ENCODE measurements at regions not wholly inside any gene's neighbourhood (a gene's known extent, or its start where the extent isn't known, plus 50 kb on each side); places are given as distances from the start of the nearest gene placed in this dataset.

- Histone ChIP-seq H4K8ac (ENCODE audit: extremely low read depth, insufficient read depth, low read length) (no peak overlapping the region), H3K18ac (ENCODE audit: extremely low read depth, low read length) (no peak overlapping the region), H3K9ac (replicated peaks in 1 of 4; ENCODE audit: extremely low read depth in 1 of 4, low read depth in 3 of 4, low read length in 3 of 4) (no peak overlapping the region), H3K27me3 (replicated peaks in 1 of 4; ENCODE audit: control insufficient read depth in 3 of 4, extremely low read depth in 1 of 4, insufficient read depth in 3 of 4, low read length in 3 of 4) (no peaks in the 10 kb centered on the region), H4K20me1 (replicated peaks in 1 of 2; ENCODE audit: control insufficient read depth in 1 of 2, insufficient read depth in 2 of 2, low read length in 2 of 2) (no peaks in the 10 kb centered on the region), H4K91ac (replicated peaks; ENCODE audit: insufficient read length, low read length) (no peak overlapping the region), H3K36me3 (ENCODE audit: control insufficient read depth in 2 of 4, insufficient read depth in 4 of 4, low read length in 3 of 4) (no peaks in the 10 kb centered on the region), H3K14ac (ENCODE audit: insufficient read length) (no peak overlapping the region), H2AFZ (ENCODE audit: low read length) (no peak overlapping the region), H3K4me1 (replicated peaks in 1 of 4; ENCODE audit: control insufficient read depth in 3 of 4, insufficient read depth in 4 of 4, low read length in 3 of 4) (no peaks in the 10 kb centered on the region), H3K23ac (ENCODE audit: insufficient read length) (no peak overlapping the region), H2BK5ac (ENCODE audit: low read depth, low read length) (no peak overlapping the region), H2BK15ac (ENCODE audit: low read length) (no peak overlapping the region), H2AK5ac (ENCODE audit: low read depth, low read length) (no peak overlapping the region), H3K9me3 (ENCODE audit: insufficient read depth in 2 of 2, low read depth in 1 of 2, low read length in 1 of 2) (peaks cover 0 to 6% of the 10 kb centered on the region in 2 experiments; a peak in 1 of 4 replicates), H3K79me1 (ENCODE audit: low read depth, low read length) (no peaks in the 10 kb centered on the region), H3K56ac (replicated peaks; ENCODE audit: insufficient read length, low read depth, low read length) (no peak overlapping the region), H4K5ac (ENCODE audit: insufficient read length, low read depth, low read length) (no peak overlapping the region), H3K27ac (ENCODE audit: low read depth, low read length) (no peak overlapping the region), H2BK120ac (replicated peaks; ENCODE audit: low read depth, low read length) (no peak overlapping the region), H3K4me2 (ENCODE audit: insufficient read depth in 1 of 2, low read depth in 2 of 2, low read length in 2 of 2) (no peak overlapping the region), H2BK20ac (ENCODE audit: low read length) (no peak overlapping the region), H2BK12ac (ENCODE audit: low read depth, low read length) (no peak overlapping the region), H3K23me2 (ENCODE audit: low read depth, low read length) (no peaks in the 10 kb centered on the region), H3K4me3 (ENCODE audit: extremely low read depth in 1 of 4, insufficient read depth in 2 of 4, low read depth in 3 of 4, low read length in 4 of 4) (no peak overlapping the region), H3K79me2 (ENCODE audit: control insufficient read depth in 1 of 2, insufficient read depth in 2 of 2, low read length in 2 of 2) (no peaks in the 10 kb centered on the region), H3K4ac (replicated peaks; ENCODE audit: insufficient read length, low read depth, low read length) (no peak overlapping the region)
- WGBS, 2 experiments (ENCODE audit: extremely low coverage in 1 of 2, insufficient coverage in 1 of 2, insufficient read length in 1 of 2, insufficient replicate concordance in 2 of 2, low coverage in 1 of 2, low lambda C conversion rate in 2 of 2, missing lambda C conversion rate in 1 of 2) = 88% methylated on average over 3 of the region's 3 CpGs; no CpG with 5 or more reads in 1 of the 2 experiments
- FAIRE-seq (no peak), DNase-seq (ENCODE audit: low read depth in 1 of 2, low spot score in 2 of 2) (no peak)
- POLR2A ChIA-PET (ENCODE audit: partially characterized antibody) = no interaction called here
- TF ChIP-seq MAFK (IDR thresholded peaks at IDR 0.05; ENCODE audit: low read depth, low read length) (no peak), BRCA1 (IDR thresholded peaks at IDR 0.05; ENCODE audit: low read depth, low read length) (no peak), CTBP2 (IDR thresholded peaks at IDR 0.05; ENCODE audit: borderline replicate concordance, insufficient read depth, insufficient read length, low read length) (no peak), SP1 (IDR thresholded peaks at IDR 0.05; ENCODE audit: low read depth, low read length) (no peak), SIRT6 (IDR thresholded peaks at IDR 0.05; ENCODE audit: low read length) (no peak), JUND (IDR thresholded peaks at IDR 0.05; ENCODE audit: low read length) (no peak), CHD1 (IDR thresholded peaks at IDR 0.05; ENCODE audit: low read depth, low read length) (no peak), SP4 (IDR thresholded peaks at IDR 0.05; ENCODE audit: low read length) (no peak)
- CTCF ChIA-PET (ENCODE audit: partially characterized antibody) = interaction anchor here (1.1 kb wide), 1 partner anchor 23 kb away, joined by 3 read pairs; no protein-coding TSS in a partner anchor
Measured at GRCh38 chr2:185268651-185269050, 470.0 kb upstream of the FSIP2 start.

Data from H1 (cell line).